Activated CD4-positive, alpha-beta T cell treated with anti-CD3 and anti-CD28 coated beads for 1 hour (primary cell): ENCODE measurements at regions not wholly inside any gene's neighbourhood (a gene's known extent, or its start where the extent isn't known, plus 50 kb on each side); places are given as distances from the start of the nearest gene placed in this dataset.
"Not testable (repeated sequence)": the region's sequence is repeated elsewhere in the genome, so short reads cannot be mapped to it uniquely, and the experiment has no call there.

Source experiments
- DNase-seq: peaks from one replicate; pipeline ENCODE4 v3.0.0-alpha.2; 2020

- not testable (repeated sequence) for DNase-seq
Observed at GRCh38 chr2:87498169-87498853, 249.6 kb upstream of the PLGLB2 start.

GRCh38 chr2:87498854-87499238 is 249.0 kb upstream of the PLGLB2 start:
- DNase-seq = not testable (repeated sequence)

DNA sequence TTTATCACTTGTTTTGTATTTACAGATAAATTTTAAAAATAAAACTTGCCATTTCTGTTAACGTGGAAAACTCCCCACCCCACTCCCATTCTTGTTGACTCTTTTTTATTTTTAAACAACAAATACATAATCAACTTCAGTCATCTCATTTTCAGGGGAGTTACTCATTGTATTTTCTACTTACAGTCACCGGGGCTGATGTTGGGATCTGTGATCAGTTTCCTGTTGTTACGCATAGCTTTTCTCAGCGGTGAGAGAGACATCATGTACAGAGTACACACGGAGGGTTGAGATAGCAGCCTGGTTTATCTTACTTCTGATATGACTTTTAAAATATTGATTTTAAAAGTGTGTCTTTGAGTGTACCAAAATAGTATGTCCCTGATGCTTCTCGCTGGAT is 248.0 kb upstream of the PLGLB2 start:
- not testable (repeated sequence) for DNase-seq

- not testable (repeated sequence) for DNase-seq
Observed at GRCh38 chr2:87500421-87500820, 247.5 kb upstream of the PLGLB2 start.

DNA sequence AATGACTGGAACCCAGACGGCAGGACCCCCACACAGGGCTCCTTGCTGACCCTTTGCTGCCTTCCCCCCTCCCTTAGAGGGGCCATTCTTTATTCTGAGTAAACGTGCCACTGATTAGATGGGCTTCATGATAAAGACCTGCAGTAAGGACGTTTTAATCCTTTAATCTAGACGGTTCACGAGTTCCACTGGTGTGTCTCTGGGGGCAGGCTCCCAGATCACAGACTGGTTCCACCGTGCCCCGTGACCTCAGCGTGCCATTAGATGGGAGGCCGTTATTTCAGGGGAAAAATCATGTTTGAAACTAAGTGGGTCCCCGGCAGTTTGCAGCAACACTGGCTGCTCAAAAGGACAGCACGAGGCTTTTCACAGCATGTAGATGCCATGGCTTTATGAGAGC is 246.9 kb upstream of the PLGLB2 start:
- not testable (repeated sequence) for DNase-seq

- not testable (repeated sequence) for DNase-seq
Observed at GRCh38 chr2:87502948-87503347, 244.9 kb upstream of the PLGLB2 start.

- DNase-seq = not testable (repeated sequence)
Observed at GRCh38 chr2:87505239-87505638, 242.6 kb upstream of the PLGLB2 start.

DNA sequence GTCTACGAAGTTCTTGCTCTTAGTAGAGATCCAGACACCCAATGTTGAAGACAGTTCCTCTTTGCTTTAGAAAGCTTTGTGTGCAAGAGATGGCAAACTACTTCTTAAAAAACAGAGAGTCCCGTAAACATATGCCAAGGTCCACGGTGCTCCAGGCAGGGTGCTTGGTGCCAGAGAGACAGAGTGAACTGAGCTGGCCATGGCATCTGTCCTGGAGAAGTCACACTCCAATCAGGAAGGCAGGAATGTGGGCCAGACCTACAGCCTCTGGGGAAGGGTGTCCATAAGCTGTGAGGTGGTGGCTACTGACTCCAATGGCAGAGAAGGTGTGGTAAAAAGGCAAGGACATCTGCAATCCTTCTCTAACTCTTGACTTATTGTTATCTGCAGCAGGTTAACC is 242.0 kb upstream of the PLGLB2 start:
- DNase-seq = not testable (repeated sequence)

DNA sequence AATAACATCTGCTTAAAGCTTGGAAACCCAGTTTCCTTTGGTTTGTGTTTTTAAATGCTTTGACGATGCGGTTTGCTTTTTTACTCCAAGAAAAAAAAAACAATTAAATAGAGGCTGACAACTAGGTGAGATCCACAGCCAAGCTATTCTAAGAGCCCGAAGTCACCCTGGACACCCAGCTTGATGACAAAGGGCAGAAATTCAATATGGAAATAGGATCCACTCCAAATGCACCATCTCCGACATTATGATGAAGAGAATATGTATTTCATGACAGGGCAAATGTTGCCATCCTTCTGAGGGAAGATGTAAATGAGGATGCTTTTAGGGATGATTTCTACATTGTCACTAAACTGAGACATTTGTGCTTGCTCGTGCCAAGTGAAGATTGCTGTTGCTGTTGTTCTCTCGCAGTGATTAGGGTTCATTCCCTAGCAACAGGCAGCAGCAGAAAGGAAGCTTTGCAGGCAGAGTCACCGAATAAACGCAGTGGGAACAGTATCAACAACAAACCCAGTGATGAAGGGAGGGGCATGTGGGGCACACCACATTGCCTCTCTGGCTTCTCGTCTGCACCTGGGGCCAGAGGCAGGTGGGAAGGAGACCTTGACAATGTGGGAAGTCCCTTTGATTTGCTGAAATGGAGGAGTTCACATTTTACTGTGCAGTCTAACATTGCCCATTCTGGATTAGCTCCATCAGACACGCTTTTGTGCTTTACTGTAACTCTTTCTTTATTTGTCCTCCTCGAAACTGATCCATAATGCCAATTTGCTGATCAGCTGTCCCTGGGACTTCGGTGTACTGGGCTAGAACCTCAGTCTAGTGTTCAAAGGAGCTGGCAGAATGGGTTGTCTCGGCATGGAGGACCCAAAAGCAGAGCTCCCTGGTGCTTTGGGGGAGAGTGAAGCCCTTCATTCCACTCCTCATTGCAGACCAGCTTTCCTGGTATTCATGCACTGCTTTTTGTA is 240.2 kb upstream of the PLGLB2 start:
- not testable (repeated sequence) for DNase-seq

DNA sequence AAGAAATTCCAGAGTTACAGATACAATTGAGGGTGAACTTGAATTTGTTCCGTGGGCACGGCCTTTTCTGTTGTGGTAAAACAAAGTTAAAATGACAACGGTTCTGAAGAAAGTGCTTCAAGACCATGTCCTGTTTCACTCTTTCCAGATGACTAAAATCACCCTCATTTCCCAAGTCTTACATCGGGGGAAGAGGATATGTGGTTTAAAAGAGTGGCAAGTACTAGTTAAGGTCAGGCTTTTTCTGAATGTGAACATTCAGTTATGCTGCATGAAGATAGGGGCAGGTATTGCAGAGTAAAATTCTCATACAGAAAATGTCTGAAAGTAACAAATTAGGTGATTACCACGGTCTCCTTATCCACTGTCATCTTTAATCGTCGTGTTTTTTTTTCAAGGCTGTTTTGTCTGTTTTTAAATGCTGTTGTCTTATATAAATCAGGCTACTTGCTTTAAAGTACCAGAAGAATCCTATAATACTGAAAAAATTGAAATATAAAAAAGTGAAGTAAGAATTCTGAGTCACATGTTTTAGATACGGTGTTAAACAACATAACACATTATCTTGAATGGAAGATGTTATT is 236.6 kb upstream of the PLGLB2 start:
- not testable (repeated sequence) for DNase-seq

DNA sequence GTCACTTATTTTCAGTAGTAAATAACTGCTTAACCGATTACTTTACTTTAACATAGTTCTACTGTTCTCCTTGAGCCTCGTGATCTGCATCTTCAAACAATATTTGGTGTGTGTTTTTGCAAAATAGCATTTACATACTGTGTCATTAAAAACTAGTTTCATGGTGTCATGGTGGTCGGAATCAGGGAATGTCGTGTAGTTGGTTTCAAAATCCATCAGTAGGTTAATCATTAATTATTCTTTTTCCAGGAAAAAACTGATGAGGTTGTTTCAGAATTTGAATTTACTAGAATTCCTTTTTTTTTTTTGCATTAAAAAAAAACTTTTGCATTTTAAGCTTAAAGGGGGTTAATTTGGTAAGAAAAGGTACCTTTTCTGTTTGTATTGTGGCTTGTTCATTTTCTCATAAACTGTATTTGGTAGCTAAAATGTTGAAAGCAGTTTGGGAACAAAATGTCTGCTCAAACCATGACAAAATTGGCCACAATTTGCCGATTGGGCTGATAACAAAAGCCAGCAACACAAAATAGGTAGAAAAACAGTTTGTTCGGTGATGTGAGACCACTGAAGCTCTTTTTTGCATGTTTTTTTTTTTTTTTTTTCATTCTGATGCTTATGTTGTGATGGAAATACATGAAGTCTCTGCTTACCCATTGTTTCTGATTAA is 234.9 kb upstream of the PLGLB2 start:
- DNase-seq = not testable (repeated sequence)

- not testable (repeated sequence) for DNase-seq
Observed at GRCh38 chr2:87514034-87514433, 233.9 kb upstream of the PLGLB2 start.

DNA sequence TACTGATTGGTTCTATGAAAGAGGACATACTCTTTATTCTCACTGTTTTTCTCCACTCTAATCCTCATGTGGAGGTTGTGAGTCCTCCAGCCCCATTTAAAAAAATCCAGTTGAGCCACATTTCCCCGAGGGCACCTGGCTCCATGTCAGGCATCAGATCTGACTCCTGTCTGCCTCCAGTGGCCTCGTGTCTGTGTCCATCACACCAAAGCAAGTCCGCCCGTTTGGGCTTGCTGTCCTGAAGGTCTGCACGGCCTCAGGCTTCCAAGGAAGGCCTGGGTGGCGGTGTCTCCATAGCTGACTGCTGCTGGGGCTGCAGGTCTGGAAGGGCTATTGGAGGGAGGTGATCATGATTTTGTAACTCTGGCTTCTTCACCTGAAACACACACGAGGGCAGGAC is 233.4 kb upstream of the PLGLB2 start:
- not testable (repeated sequence) for DNase-seq

GRCh38 chr2:87515226-87515625 is 232.7 kb upstream of the PLGLB2 start:
- not testable (repeated sequence) for DNase-seq

DNA sequence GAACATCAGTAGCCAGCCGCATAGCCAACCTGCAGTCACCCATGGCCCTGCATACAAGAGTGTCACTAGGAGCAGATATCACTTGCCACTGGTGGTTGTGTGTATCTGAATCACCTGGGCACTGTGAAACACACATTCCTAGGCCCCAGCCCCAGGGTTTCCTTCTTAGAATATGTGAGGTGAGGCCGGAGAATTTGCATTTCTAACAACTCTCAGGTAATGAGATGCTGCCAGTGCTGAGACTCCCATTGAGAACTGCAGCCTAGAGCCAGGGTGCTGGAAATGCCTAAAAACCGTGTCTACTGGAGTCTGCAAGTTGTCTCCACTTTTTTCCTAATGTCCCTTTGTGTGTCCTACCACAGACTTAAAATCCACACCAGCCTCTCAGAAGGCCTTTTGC is 232.0 kb upstream of the PLGLB2 start:
- not testable (repeated sequence) for DNase-seq

- DNase-seq = not testable (repeated sequence)
Observed at GRCh38 chr2:87516369-87516967, 231.4 kb upstream of the PLGLB2 start.

GRCh38 chr2:87517438-87517837 is 230.4 kb upstream of the PLGLB2 start:
- DNase-seq = not testable (repeated sequence)

DNA sequence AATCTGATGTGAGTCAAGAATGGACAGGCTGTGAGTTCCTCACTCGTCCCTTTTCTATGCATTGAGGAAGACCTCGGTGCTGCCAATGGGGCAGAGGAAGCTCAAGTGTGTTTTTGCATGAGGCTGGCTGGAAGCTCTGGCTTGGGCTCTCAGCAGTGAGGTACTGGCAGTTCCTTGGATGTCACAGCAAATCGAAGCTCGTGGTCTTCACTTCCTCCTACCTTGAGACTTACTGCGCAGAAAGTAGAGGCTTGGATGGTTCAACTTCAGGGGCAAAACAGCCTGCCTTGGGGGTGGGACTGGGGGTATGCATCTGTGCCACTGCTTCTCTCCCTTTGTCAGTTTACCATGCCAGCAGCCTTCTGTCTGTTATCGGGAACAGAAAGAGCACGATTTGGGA is 229.8 kb upstream of the PLGLB2 start:
- DNase-seq = not testable (repeated sequence)

GRCh38 chr2:87518547-87518946 is 229.3 kb upstream of the PLGLB2 start:
- not testable (repeated sequence) for DNase-seq

DNA sequence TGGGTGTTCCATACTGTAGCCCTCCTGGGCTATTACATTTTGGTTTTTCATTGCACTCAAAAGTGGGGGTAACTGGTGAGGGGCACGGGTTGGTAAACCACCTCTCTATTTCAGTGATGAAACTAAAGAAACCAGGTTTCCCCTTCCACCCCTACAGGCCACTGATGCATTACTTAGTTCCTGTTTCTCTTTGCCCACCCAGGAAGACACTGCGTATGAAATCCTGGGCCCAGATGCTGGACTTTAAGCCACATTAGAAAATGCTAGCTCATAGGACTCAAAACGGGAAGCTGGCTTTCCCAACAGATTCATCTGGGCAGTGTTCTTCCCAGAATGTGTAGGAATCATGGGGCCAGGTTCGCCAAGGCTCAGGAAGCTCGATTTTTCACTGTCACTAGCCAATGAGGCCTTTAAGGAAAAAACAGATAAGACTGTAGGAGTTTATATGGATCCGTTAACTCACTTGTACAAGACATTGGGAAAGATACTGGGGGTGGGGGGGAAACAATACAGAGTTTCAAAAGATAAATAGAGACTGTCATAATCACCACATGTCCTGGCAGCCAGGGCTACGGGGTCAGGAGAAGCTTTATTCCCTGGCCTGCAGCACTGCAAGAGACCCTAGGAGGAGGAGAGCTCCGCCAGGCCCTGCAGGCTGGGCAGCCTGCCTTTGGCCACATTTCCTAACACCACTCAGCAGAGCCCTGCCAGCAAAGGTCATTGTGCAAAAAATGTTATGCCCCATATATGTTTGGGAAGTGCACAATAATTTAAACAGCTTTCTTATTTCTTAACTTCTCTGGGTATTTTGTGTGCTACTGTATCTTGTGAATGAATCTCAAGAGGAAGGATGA is 228.5 kb upstream of the PLGLB2 start:
- DNase-seq = not testable (repeated sequence)

DNA sequence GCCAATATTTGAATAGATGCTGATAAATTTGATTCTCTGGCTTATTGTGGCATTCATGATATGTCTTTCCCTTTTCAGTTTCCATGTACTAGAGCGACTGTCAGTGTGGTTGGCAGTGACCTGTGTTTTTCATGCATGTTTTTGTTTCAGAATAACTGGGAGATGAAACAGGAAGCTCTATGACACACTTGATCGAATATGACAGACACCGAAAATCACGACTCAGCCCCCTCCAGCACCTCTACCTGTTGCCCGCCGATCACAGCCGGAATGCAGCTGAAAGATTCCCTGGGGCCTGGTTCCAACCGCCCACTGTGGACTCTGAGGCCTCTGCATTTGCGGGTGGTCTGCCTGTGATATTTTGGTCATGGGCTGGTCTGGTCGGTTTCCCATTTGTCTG is 226.8 kb upstream of the PLGLB2 start:
- DNase-seq = not testable (repeated sequence)
